Suppressor macrophage (primary cell): ENCODE measurements at regions not wholly inside any gene's neighbourhood (a gene's known extent, or its start where the extent isn't known, plus 50 kb on each side); places are given as distances from the start of the nearest gene placed in this dataset.
"Not testable (repeated sequence)": the region's sequence is repeated elsewhere in the genome, so short reads cannot be mapped to it uniquely, and the experiment has no call there.

Source experiments
- DNase-seq, 4 experiments: peaks; one replicate each; pipeline ENCODE4 v3.0.0-alpha.2; 2020 to 2022

DNA sequence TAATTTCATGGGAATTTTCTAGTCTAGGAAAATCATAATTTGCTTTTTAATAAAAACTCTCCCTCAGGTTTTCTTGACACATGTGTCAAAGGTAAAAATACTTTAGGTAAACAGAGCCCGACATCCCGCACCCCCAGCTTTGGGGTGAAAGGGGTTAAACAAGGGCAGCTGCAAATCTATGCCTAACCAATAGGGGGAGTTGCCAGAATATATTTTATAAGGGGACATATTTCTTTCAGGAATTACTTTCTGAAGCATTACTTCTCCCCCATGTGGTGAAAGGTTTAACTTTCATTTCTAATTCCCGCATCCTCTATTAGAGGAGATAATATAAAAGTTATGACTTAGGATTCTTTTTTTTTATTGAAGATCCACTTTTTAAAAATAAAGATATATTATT, 53.9 kb upstream of the HEPH start:
- DNase-seq = peak; percentile 46 to 77 (median 68)

DNA sequence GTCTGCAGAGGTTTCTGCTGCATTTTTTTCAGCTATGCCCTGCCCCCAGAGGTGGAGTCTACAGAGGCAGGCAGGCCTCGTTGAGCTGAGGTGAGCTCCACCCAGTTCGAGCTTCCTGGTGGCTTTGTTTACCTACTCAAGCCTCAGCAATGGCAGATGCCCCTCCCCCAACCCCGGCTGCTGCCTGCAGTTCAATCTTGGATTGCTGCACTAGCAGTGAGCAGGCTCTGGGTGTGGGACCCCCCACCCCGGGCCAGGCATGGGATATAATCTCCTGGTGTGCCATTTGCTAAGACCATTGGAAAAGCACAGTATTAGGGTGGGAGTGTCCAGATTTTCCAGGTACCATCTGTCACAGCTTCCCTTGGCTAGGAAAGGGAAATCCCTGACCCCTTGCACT, 56.2 kb upstream of the HEPH start:
- not testable (repeated sequence) for DNase-seq

DNA sequence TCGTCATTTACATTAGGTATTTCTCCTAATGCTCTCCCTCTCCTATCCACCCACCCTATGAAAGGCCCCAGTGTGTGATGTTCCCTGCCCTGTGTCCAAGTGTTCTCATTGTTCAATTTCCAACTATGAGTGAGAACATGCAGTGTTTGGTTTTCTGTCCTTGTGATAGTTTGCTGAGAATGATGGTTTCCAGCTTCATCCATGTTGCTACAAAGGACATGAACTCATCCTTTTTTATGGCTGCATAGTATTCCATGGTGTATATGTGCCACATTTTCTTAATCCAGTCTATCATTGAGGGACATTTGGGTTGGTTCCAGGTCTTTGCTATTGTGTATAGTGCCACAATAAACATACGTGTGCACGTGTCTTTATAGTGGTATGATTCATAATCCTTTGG, 61.6 kb upstream of the HEPH start:
- not testable (repeated sequence) for DNase-seq

DNA sequence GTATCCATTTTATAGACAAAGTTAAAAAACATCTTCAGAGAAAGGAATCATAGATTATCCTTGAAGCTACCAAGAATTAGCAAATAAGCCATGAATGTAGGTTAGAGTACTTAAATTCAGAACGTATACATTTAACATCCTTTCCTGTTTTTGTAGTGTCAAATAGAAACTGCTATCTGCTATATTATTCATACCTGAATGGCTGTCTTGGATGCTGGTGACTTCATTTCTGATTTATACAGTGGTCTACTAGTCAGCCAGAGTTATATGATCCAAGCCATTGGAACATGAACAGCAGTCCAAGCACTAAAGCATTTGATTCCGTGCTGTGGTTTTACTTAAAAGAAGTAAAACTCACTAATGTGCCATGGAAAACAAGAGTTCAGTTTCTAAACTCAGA, 58.3 kb upstream of the VSIG4 start:
- DNase-seq = no peak

DNA sequence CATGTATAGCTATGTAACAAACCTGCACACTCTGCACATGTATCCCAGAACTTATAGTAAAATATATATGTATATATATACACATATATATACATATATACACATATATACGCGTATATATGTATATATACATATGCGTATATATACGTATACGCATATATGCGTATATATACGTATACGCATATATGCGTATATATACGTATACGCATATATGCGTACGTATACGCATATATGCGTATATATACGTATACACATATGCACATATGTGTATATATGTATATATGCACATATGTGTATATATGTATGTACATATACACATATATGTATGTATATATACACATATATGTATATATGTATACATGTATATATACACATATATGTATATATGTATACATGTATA, 57.1 kb upstream of the VSIG4 start:
- DNase-seq = not testable (repeated sequence)

DNA sequence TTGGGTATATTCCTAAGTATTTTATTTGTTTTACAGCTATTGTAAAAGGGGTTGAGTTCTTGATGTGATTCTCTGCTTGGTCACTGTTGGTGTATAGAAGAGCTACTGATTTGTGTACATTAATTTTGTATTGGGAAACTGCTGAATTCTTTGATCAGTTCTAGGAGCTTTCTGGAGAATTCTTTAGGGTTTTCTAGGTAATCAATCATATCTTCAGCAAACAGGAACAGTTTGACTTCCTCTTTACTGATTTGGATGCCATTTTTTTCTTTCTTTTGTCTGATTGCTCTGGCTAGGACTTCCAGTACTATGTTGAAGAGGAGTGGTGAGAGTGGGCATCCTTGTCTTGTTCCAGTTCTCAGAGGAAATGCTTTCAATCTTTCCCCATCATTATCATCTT, 50.1 kb upstream of the VSIG4 start:
- DNase-seq = not testable (repeated sequence)
